HCT116 (cell line): ENCODE measurements at regions not wholly inside any gene's neighbourhood (a gene's known extent, or its start where the extent isn't known, plus 50 kb on each side); places are given as distances from the start of the nearest gene placed in this dataset.

Experiments used
- CEBPB ChIP-seq: IDR thresholded peaks from 2 replicates; pipeline ENCODE4 v1.6.1; 2012; ENCODE audit warnings: low read depth
- EGR1 ChIP-seq: IDR thresholded peaks from 2 replicates; pipeline ENCODE4 v1.6.1; 2012; ENCODE audit warnings: low read depth
- ELF1 ChIP-seq: IDR thresholded peaks from 2 replicates; pipeline ENCODE4 v1.6.1; 2012; ENCODE audit warnings: low read depth, borderline replicate concordance
- EZH2 ChIP-seq: fragments of 200-600 bp; sonication (generic); IDR thresholded peaks from 2 replicates; pipeline ENCODE4 v1.6.1; 2017; ENCODE audit warnings: antibody characterized with exemption, mixed run types
- EZH2phosphoT487 ChIP-seq: fragments of 200-600 bp; IDR thresholded peaks from 2 replicates; pipeline ENCODE4 v1.6.1; 2018; ENCODE audit warnings: antibody characterized with exemption, borderline replicate concordance
- FOSL1 ChIP-seq: IDR thresholded peaks from 2 replicates; pipeline ENCODE4 v1.6.1; 2012; ENCODE audit warnings: low read depth
- JUND ChIP-seq: IDR thresholded peaks from 2 replicates; pipeline ENCODE4 v1.6.1; 2012
- POLR2A ChIP-seq: IDR thresholded peaks from 2 replicates; pipeline ENCODE4 v1.7.0; 2011; ENCODE audit warnings: borderline replicate concordance; ENCODE audit not compliant: insufficient read depth, insufficient read length; ENCODE audit errors: extremely low read depth
- POLR2AphosphoS5 ChIP-seq: IDR thresholded peaks from 2 replicates; pipeline ENCODE4 v1.6.1; 2011; ENCODE audit warnings: mild to moderate bottlenecking, low read depth, low read length, moderate library complexity
- RAD21 ChIP-seq: IDR thresholded peaks from 2 replicates; pipeline ENCODE4 v1.6.1; 2012; ENCODE audit warnings: low read depth, mild to moderate bottlenecking
- SRF ChIP-seq: IDR thresholded peaks from 2 replicates; pipeline ENCODE4 v1.6.1; 2012; ENCODE audit warnings: low read depth
- ZNF274 ChIP-seq: fragments of 200-500 bp; sonication (Bioruptor generic); IDR thresholded peaks from 2 replicates; pipeline ENCODE4 v1.6.1; 2014; ENCODE audit warnings: mild to moderate bottlenecking, low read depth, low read length, inconsistent platforms
- TF ChIP-seq, protein P1 (sequence below), 3 experiments: fragments of 200-600 bp in 1 of 3; sonication (generic) in 1 of 3; IDR thresholded peaks in 2 of 3; conservative IDR thresholded peaks in 1 of 3; 2 replicates each; pipeline ENCODE4 v1.5.1; 2012 to 2017; ENCODE audit warnings: low read depth in 2 of 3, low read length in 2 of 3, antibody characterized with exemption in 1 of 3, borderline replicate concordance in 1 of 3, control low read depth in 1 of 3, mild to moderate bottlenecking in 1 of 3, mixed read lengths in 1 of 3, mixed run types in 1 of 3, moderate library complexity in 1 of 3; ENCODE audit not compliant: insufficient read depth in 1 of 3
- TF ChIP-seq, protein P2 (sequence below): IDR thresholded peaks from 2 replicates; pipeline ENCODE4 v1.6.1; 2012

DNA sequence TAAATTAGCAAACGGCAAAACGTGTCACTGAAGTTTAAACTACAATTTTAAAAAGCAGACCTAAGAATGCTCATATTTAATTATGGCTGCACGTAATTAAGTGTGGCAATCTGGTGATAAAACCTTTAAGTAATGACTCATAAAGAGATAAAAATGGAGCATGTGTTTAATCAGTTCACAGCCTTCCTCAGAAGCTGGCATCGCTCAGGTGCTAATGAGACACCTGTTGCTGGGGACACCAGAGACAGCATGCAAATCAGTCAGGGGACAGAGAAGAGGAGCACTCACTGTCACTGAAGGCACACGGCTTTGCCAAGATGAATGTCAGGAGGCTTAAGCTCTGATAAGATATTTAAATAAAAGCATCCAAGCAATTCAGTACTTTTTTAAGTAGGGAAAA, 840.3 kb downstream of the GALC start:
- TF ChIP-seq, protein P1, sequence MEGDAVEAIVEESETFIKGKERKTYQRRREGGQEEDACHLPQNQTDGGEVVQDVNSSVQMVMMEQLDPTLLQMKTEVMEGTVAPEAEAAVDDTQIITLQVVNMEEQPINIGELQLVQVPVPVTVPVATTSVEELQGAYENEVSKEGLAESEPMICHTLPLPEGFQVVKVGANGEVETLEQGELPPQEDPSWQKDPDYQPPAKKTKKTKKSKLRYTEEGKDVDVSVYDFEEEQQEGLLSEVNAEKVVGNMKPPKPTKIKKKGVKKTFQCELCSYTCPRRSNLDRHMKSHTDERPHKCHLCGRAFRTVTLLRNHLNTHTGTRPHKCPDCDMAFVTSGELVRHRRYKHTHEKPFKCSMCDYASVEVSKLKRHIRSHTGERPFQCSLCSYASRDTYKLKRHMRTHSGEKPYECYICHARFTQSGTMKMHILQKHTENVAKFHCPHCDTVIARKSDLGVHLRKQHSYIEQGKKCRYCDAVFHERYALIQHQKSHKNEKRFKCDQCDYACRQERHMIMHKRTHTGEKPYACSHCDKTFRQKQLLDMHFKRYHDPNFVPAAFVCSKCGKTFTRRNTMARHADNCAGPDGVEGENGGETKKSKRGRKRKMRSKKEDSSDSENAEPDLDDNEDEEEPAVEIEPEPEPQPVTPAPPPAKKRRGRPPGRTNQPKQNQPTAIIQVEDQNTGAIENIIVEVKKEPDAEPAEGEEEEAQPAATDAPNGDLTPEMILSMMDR (IDR thresholded peaks at IDR 0.05 in 2 of 3, conservative IDR thresholded peaks at IDR 0.05 in 1 of 3; ENCODE audit: borderline replicate concordance in 1 of 3, insufficient read depth in 1 of 3, low read depth in 2 of 3, low read length in 2 of 3) = no peak
- no peak for TF ChIP-seq EZH2
- no peak for TF ChIP-seq ELF1
- TF ChIP-seq CEBPB = no peak
- TF ChIP-seq, protein P2, sequence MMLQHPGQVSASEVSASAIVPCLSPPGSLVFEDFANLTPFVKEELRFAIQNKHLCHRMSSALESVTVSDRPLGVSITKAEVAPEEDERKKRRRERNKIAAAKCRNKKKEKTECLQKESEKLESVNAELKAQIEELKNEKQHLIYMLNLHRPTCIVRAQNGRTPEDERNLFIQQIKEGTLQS = no peak
- TF ChIP-seq POLR2AphosphoS5 = no peak
- TF ChIP-seq POLR2A = no peak
- no peak for TF ChIP-seq EZH2phosphoT487
- no peak for TF ChIP-seq EGR1
- no peak for TF ChIP-seq SRF
- TF ChIP-seq JUND = no peak
- no peak for TF ChIP-seq FOSL1
- TF ChIP-seq RAD21 = no peak
- TF ChIP-seq ZNF274 = no peak
